ENCODE measurements at regions not wholly inside any gene's neighbourhood (a gene's known extent, or its start where the extent isn't known, plus 50 kb on each side); places are given as distances from the start of the nearest gene placed in this dataset.

DNA sequence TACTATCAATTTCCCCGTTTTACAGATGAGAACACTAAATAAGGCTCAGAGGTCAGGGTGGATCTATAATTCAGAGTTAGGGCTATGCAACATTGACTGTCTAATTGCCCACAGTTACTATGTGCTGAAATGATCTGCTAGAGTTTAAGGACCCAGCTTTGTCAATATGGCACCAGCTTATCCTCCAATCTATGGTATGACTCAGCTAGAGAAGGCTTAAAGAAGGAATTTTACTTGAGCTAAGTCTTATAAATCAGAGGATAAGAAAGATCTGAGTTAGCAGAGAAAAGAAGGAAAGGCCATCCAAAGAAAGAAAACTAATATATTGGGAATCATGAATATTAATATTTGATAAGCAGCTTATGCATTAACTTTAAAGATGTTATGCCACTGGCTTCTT is 78.1 kb downstream of the ASB9 start:
- no peak for DNase-seq (ENCODE audit: low read depth)

- no peak for DNase-seq (ENCODE audit: low read depth)
These were observed 81.8 kb downstream of the ASB9 start for GRCh38 chrX:15188039-15188438.

GRCh38 chrX:15177316-15177715 is 92.6 kb downstream of the ASB9 start:
- no peak for DNase-seq (ENCODE audit: low read depth)

GRCh38 chrX:15173411-15173810 is 96.5 kb downstream of the ASB9 start:
- no peak for DNase-seq (ENCODE audit: low read depth)

GRCh38 chrX:15170927-15171326 is 99.0 kb downstream of the ASB9 start:
- DNase-seq (ENCODE audit: low read depth), result no peak

DNA sequence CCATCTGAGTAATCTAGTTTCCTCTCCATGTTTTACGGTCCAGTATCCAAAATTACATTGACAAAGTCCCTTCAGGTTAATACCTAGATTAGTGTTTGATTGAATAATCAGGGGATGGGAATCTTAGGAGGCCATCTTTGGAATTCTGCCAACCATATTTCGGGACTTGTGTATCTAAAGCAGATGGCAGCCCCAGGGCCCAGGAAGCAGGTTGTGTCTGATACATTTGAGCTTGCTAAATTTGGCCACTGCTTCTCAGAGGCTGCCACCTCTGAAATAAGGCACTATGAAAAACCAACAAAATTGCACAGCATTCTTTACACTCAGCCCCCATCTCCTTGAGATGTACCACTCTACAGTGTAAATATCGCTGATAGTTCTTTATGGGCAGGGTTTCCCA is 102.1 kb downstream of the ASB9 start:
- no peak for DNase-seq (ENCODE audit: low read depth)

- no peak for DNase-seq (ENCODE audit: low read depth)
These were observed 104.1 kb downstream of the ASB9 start for GRCh38 chrX:15165832-15166231.

DNA sequence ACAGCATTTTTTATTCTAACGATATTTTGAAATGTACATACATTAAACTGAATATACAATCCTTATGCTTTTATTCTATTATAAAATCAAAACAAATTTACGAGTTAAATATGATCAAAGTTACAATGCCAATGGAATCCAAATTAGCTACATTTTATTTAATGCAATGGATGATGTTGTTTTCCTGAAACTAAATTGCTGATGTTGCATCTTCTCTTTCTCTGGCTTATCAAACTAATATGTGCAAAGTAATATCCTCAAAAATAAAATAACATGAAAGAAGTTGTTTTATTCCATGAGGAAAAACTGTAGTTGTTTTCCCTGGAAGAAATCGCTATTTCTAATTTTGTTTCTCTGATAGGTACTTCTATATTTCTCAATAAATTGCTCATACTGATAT is 106.8 kb downstream of the ASB9 start:
- no peak for DNase-seq (ENCODE audit: low read depth)

GRCh38 chrX:15160558-15161095 is 109.3 kb downstream of the ASB9 start:
- no peak for DNase-seq (ENCODE audit: low read depth)

DNA sequence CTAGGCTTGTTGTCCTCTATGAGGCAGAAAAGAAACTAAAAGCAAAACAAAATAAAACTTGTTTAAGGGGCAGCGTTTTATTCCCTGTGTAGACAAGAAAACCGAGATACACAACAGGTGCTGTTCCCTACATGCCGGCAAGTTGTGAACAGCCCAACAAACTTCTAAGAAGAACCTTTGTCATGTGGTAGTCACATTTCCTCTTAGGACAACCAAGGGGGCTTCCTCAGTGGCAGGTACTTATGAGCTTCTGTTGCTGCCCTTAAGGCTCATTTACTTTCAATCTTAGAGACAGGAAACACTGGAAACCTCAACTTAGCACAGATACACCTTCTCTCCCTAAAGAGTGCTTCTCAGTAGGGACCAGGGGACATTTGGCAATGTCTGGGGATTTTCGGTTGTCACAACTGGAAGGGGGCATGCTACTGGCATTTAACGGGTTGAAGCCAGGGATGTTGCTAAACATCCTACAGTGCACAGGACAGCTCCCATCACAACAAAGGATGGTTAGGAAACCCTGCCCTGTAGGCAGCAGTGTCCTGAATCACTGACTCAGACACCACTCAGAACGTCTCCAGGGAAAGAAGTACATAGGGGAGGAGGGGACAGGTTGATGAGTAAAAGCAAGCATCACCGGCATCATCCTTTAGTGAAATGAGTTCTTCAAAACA is 111.0 kb downstream of the ASB9 start:
- DNase-seq (ENCODE audit: low read depth), result no peak

DNA sequence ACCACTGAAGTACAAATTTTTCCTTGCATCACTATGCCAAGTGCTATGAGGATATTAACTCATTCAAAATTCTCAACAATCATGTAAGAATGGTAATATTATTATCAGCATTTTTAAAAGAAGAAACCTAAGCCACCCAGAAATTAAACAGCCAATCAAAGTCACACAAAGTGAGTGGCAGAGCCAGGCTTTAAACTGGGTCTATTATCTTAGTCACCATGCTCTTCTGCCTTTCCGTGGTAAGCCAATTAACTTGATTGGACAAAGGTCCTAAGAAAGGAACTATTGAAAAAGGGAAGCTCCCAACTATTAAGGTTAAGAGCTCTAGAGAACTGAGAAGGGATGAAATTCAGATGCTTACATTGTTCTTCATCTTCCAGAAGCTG is 111.5 kb downstream of the ASB9 start:
- no peak for DNase-seq (ENCODE audit: low read depth)

DNA sequence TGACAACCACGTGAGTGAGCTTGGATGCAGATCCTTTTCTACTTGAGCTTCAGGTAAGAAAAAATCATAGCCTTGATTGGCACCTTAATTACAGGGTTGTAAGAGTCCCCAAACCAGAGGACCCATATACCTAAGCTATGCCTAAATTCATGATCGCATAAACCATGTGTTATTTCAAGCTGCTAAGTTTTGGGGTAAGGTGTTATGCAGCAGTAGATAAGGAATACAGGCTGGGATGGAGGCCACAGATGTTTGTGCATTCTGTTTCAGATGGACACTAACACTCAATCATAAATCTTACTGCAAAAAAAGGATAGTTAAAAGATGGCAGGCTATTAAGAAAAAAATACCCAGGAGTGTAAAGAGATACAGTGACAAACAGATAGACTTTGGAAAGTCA is 112.3 kb downstream of the ASB9 start:
- DNase-seq (ENCODE audit: low read depth), result no peak

DNA sequence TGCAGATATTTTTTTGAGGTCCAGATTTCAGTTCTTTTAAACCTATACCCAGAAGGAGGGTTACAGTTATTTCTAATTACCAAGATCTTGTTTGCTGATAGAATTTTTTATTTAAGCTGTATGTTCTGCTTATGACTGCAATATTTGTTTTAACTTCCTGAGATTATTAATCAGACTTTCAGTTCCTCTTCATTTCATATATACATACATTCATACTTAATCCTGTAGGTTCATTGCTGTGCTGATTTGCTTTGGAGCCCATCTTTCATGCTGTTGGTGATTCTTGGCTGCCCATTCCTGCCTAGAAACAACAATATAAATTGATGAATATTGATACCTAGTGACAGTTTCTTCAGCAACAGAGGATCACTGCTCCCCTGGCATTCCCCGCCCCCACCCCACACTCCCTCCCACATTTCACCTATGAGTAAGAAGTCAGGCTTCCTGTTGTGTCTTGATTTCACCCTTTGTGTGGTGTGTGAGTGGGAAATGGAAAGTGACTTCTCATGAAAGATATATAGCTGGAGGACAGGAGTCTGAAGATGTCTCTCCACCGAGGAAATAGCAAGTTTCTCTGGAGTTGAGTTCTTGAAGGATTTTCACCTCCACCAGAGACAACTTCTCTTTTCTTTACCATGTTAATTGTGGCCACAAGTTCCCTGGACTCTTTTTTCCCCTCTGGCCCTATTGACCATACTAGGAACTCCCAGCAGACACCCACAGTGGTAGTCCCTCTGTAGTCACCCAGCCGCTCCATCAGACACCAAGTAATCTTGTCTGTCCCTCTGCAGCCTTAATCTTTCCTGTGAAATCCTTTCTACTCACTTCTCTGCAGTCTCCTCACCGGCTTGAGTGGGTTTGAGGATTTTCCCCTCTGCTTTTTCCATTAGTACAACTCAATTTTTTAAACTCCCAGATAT is 118.4 kb downstream of the ASB9 start:
- no peak for DNase-seq (ENCODE audit: low read depth)

DNA sequence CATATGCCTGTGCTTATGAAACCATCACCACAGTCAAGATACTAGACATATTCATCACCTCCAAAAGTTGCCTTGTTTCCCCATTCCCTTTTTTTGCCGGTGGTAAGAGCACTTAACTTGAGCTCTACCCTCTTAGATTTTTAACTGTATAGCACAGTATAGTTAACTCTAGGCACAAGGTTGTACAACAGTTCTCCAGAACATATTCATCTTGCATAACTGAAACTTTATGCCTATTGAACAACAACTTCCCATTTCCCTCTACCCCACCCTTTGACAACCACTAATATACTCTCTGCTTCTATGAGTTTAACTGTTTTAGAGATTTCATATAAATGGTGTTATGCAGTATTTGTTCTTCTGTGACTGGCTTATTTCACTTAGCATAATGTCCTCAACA is 119.3 kb downstream of the ASB9 start:
- DNase-seq (ENCODE audit: low read depth), result no peak

DNA sequence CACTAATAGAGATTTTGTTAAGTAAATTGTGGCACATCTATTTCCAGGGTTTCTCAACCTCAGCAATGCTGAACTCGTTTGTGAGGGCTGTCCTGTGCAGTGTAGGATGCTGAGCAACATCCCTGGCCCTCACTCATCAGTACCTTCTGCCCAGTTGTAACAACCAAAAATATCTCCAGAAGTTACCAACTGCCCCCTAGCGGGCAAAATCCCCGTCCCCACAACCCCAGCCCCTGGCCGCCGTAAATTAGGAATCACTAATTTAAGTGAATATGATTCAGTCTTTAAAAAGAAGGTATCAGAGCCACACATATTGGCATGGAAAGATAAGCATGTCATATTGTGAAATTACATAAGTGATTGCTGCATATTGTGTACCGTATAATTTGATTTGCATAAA is 123.4 kb downstream of the ASB9 start:
- DNase-seq (ENCODE audit: low read depth), result peak; percentile 10

DNA sequence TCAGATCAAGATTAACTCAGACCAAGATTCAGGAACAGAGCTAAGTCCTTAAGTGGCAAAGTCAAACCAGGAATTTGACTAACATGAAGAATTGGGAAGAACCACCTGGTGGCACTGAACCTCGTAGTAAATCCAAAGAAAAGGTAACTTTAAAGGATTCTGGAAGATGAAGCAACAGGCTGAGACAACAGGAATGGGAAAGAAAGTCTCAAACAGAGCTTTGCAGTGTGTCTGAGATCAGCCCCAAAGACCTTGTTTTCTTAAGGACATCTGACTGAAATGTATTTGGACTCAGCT is 126.1 kb downstream of the ASB9 start:
- no peak for DNase-seq (ENCODE audit: low read depth)

- DNase-seq (ENCODE audit: low read depth), result peak; percentile 37
These were observed 126.6 kb downstream of the ASB9 start for GRCh38 chrX:15143050-15143824.

- DNase-seq (ENCODE audit: low read depth), result no peak
These were observed 127.7 kb downstream of the ASB9 start for GRCh38 chrX:15142084-15142715.

DNA sequence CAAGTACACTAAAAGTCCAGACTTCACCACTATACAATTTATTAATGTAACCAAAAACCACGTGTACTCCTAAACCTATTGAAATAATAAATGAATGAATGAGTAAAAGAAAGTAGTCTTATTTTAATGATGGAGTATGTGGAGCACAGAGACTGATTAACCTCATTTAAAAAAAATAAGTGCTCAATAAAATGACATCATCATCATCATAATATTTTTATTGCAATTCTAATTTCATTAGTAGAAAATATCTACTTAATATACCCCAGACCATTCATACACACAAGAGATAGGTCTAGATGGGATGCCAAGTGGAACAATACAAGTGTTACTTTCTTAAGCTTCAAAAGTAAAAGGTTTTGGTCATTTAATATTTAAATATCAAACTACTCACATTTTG is 133.1 kb downstream of the ASB9 start:
- no peak for DNase-seq (ENCODE audit: low read depth)

DNA sequence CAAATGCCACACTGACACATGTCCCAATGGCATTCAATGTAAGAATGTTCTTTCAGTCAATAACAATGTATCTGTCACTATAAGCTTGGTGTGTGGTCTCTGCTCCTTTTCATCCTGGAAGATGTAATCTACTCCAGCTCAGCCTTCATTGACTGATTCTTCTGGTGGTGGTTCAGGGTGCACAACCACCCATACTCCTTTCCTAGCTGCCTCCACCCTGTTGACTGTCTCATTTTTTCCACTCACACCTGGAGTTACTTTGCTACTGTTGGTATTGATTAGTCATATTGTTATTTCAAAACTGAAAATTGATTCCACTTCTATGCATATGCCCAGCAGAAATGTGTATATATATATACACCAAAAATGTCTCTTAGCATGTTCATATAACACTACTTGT is 140.5 kb downstream of the ASB9 start:
- DNase-seq (ENCODE audit: low read depth), result no peak

DNA sequence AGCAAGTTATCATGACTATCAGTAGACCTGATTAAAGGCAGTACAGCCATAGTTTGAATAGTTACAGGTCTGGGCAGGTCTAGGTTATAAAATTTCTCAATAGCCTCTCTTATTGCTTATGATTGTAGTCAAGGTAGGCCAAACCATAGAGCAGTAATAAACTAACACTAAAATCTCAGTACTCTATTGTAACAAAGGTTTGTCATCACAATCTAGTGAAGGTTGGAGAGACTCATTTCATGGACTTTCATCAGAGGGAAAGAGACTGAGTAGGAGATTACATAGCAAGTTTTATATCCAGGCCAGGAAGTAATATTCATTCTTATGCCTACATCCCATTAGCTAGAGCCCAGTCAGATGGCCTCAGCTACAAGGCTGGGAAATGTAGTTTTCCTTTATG is 141.0 kb downstream of the ASB9 start:
- DNase-seq (ENCODE audit: low read depth), result no peak

GRCh38 chrX:15127010-15127409 is 142.9 kb downstream of the ASB9 start:
- no peak for DNase-seq (ENCODE audit: low read depth)
